ENCODE measurements at regions not wholly inside any gene's neighbourhood (a gene's known extent, or its start where the extent isn't known, plus 50 kb on each side); places are given as distances from the start of the nearest gene placed in this dataset.
"Not testable (repeated sequence)": the region's sequence is repeated elsewhere in the genome, so short reads cannot be mapped to it uniquely, and the experiment has no call there.

DNA sequence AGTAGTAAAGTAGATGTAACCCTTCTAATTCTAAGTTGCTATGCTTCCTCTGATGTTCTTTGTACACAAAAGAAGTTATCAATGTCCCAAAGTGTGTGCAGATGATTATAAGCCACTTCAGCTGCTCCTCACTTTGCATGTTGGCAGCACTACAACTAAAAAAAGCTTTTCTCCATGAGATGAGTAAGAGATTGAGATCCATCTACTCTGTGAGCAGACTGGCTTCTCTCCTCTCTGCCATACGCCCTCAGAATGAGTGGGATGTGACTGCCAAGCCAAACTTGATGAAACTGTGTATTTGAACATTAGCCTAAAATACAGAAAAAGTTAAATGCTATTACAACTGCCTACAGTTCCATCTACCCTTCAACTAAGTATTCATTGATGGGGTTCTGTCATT, 102.9 kb upstream of the ETV1 start:
- no peak overlapping the region for H3K4me3 Mint-ChIP-seq
- H3K9me3 Mint-ChIP-seq, result peaks cover 4% of the 10 kb centered on the region
- no peak for DNase-seq
- no peaks in the 10 kb centered on the region for H3K36me3 Mint-ChIP-seq (ENCODE audit: insufficient read depth)
- no peak for ATAC-seq
- H3K4me1 Mint-ChIP-seq (ENCODE audit: low read depth), result no peaks in the 10 kb centered on the region
- no peaks in the 10 kb centered on the region for H3K27me3 Mint-ChIP-seq (ENCODE audit: low read depth)

DNA sequence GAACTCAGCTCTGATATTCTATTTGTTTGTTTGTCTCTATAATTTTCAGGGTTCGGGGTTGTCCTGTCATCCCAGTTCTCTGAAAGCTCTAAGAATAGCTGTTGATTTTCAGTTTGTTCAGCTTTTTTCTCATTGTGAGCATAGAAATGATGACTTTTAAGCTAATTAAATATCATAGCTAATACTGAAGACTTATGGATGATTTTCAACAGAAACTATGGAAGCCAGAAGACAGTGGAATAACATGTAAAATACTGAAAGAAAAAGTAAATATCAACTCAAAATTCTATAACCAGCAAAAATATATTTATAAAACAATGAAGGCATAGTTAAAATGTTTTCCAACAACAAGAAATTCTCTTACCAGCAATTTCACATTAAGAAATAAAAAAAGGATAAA, 96.4 kb upstream of the ETV1 start:
- no peaks in the 10 kb centered on the region for H3K36me3 Mint-ChIP-seq (ENCODE audit: insufficient read depth)
- H3K4me1 Mint-ChIP-seq (ENCODE audit: low read depth), result no peaks in the 10 kb centered on the region
- no peaks in the 10 kb centered on the region for H3K27me3 Mint-ChIP-seq (ENCODE audit: low read depth)
- ATAC-seq (no peak), DNase-seq (no peak)
- no peak overlapping the region for H3K4me3 Mint-ChIP-seq
- H3K9me3 Mint-ChIP-seq, result peaks cover 21% of the 10 kb centered on the region

DNA sequence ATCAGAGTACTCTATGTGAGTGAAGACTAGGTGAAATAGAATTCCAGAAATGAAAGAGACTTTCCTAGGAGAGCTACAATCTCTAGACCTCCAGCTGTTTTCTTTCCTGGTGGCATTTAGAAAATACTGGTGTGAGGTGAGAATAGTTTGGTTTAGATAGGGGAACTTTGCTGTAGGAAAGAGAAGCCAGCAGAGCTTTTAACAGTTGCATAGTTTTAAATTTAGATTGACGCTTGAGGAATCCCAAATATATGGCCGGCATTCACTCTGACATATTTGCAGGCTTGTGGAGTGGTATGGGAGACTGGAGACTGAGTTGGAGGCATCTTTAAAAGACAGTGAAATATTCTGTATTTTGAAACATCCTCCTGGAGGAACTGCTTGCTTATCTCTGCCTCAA, 94.3 kb upstream of the ETV1 start:
- DNase-seq (no peak), ATAC-seq (no peak)
- no peaks in the 10 kb centered on the region for H3K27me3 Mint-ChIP-seq (ENCODE audit: low read depth)
- peaks cover 21% of the 10 kb centered on the region for H3K9me3 Mint-ChIP-seq
- no peak overlapping the region for H3K4me3 Mint-ChIP-seq
- H3K36me3 Mint-ChIP-seq (ENCODE audit: insufficient read depth), result no peaks in the 10 kb centered on the region
- H3K4me1 Mint-ChIP-seq (ENCODE audit: low read depth), result no peaks in the 10 kb centered on the region

DNA sequence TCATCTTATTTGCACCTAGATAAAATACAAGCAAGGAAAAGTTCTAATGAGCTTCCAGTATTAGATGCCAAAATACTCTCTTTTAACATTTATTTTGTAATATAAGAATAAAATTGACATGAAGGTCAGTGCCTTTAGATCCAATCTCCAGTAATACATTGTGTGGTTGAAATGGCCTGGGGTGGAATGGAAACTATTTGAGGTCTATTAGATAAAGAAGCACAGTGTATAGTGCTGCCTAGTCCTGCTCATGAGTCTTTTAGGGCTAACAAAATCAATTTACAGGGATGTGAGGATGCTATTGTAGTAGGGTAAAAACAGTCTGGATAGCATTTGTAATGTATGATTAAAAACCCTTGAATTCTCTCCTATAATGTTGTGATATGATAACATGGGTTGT, 84.5 kb upstream of the ETV1 start:
- H3K27me3 Mint-ChIP-seq (ENCODE audit: low read depth), result no peaks in the 10 kb centered on the region
- no peaks in the 10 kb centered on the region for H3K9me3 Mint-ChIP-seq
- no peak for ATAC-seq

DNA sequence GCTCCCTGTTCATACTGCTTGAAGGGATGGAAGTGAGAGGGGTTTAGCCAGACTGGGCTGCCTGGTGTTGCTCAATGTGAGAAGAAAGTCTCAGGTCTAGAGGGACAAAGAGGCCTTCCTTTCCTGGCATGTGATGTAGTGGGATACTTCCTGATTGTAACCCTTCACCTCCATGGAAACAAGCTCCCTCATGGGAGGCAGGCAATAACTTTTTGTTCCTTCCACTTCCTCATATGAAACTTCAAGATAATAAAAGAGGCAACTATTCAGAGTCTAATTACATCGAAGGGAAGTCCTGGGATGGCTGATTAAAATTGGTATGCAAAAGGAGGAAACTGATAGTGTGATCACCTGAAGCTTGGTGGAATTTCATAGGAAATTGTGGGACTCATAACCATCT, 84.1 kb upstream of the ETV1 start:
- DNase-seq, result no peak
- Mint-ChIP-seq H3K4me3 (no peak overlapping the region), H3K36me3 (ENCODE audit: insufficient read depth) (no peaks in the 10 kb centered on the region), H3K9me3 (no peaks in the 10 kb centered on the region), H3K4me1 (ENCODE audit: low read depth) (no peaks in the 10 kb centered on the region), H3K27me3 (ENCODE audit: low read depth) (no peaks in the 10 kb centered on the region)
- ATAC-seq, result no peak

More for the DNA sequence above, 84.5 kb upstream of the ETV1 start:
- no peaks in the 10 kb centered on the region for H3K4me1 Mint-ChIP-seq (ENCODE audit: low read depth)
- H3K4me3 Mint-ChIP-seq, result no peak overlapping the region
- DNase-seq, result no peak
- no peaks in the 10 kb centered on the region for H3K36me3 Mint-ChIP-seq (ENCODE audit: insufficient read depth)

DNA sequence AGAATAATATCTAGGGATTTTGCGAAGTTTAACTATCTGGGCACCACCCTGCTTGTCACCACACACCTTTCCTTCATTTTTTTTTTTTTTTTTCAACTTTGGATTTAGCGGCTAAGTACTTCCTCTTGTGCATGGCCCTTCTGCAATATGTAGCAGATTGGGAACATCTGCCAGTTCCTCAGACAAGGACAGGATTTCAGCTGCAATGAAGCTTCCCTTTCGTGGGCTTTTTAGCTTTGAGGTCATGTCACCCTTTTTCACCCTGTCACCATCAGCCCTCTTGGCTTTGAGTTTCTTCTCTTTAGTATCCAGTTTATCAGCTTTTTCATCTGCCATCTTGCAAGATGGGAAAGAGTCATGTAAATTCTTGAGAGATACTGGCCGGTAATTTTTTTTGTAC, 81.6 kb upstream of the ETV1 start:
- Mint-ChIP-seq H3K4me1 (ENCODE audit: low read depth) (no peaks in the 10 kb centered on the region), H3K27me3 (ENCODE audit: low read depth) (no peaks in the 10 kb centered on the region), H3K36me3 (ENCODE audit: insufficient read depth) (no peaks in the 10 kb centered on the region), H3K9me3 (peaks cover 4% of the 10 kb centered on the region), H3K4me3 (no peak overlapping the region)
- DNase-seq (no peak), ATAC-seq (no peak)

DNA sequence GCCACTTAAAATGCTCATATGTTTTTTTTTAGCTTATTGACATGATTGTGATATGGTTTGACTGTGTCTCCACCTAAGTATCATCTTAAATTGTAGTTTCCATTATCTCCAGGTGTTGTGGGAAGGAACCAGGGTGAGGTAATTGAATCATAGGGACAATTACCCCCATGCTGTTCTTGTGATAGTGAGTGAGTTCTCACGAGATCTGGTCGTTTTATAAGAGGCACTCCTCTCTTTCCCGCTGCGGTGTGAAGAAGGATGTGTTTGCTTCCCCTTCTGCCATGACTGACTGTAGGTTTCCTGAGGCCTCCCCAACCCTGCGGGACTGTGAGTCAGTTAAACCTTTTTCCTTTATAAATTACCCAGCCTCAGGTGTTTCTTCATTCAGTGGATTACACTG, 80.5 kb upstream of the ETV1 start:
- H3K9me3 Mint-ChIP-seq, result peaks cover 4% of the 10 kb centered on the region

DNA sequence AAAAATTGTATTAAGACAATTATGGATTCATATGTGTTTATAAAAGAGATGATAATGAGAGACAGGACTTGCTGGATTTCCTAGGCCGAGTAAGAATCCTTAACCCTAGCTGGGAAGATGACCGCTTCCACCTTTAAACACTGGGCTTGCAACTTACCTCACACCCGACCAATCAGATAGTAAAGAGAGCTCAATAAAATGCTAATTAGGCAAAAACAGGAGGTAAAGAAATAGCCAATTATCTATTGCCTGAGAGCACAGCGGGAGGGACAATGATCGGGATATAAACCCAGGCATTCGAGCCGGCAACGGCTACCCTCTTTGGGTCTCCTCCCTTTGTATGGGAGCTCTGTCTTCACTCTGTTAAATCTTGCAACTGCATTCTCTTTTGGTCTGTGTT, 77.3 kb upstream of the ETV1 start:
- not testable (repeated sequence) for H3K27me3 Mint-ChIP-seq (ENCODE audit: low read depth); ATAC-seq; DNase-seq; H3K4me3 Mint-ChIP-seq; H3K36me3 Mint-ChIP-seq (ENCODE audit: insufficient read depth); H3K4me1 Mint-ChIP-seq (ENCODE audit: low read depth); H3K9me3 Mint-ChIP-seq

More for the DNA sequence above, 80.5 kb upstream of the ETV1 start:
- Mint-ChIP-seq H3K27me3 (ENCODE audit: low read depth) (no peaks in the 10 kb centered on the region), H3K4me1 (ENCODE audit: low read depth) (no peaks in the 10 kb centered on the region), H3K4me3 (no peak overlapping the region), H3K36me3 (ENCODE audit: insufficient read depth) (no peaks in the 10 kb centered on the region)
- DNase-seq (no peak), ATAC-seq (no peak)

DNA sequence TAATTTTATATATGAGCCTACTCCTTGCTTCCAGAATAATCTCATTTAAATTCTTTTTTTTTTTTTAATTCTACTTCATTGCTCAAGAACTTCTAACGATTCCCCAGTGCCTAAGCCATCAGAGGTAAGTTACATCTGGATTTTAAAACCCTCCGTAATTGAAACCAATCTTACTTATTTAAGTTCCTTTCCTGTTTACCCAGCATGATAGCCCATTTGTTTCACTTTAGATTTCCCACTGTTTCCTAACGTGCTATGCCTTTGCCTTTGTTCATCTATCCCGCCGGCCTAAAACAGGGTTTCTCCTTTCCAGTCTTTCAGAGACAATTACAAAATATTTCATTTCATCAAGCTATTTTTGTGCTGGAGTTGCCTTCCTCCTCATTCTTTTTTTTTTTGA, 75.8 kb upstream of the ETV1 start:
- DNase-seq (no peak), ATAC-seq (no peak)
- Mint-ChIP-seq H3K36me3 (ENCODE audit: insufficient read depth) (no peaks in the 10 kb centered on the region), H3K27me3 (ENCODE audit: low read depth) (no peaks in the 10 kb centered on the region), H3K4me3 (no peak overlapping the region), H3K4me1 (ENCODE audit: low read depth) (no peaks in the 10 kb centered on the region), H3K9me3 (peaks cover 4% of the 10 kb centered on the region)

DNA sequence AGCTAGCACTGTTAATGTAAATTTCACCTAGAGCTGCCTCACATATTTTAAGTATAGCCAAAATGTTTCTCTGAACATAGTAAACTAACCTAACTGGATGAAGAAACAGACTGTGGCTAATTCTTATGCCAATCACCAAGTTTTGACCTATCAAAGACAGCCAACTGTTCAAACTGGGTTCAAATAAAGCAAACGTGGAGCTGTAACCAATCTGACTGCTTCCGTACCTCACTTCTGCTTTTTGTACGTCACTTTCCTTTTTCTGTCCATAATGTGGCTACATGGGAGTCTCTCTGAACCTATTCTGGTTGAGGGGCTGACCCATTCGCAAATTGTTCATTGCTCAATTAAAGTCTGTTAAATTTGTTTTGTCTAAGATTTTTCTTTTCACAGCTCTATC, 66.3 kb upstream of the ETV1 start:
- H3K4me1 Mint-ChIP-seq (ENCODE audit: low read depth), result no peaks in the 10 kb centered on the region
- H3K4me3 Mint-ChIP-seq, result no peak overlapping the region
- no peaks in the 10 kb centered on the region for H3K9me3 Mint-ChIP-seq
- ATAC-seq (no peak), DNase-seq (no peak)
- no peaks in the 10 kb centered on the region for H3K36me3 Mint-ChIP-seq (ENCODE audit: insufficient read depth)
- no peaks in the 10 kb centered on the region for H3K27me3 Mint-ChIP-seq (ENCODE audit: low read depth)

DNA sequence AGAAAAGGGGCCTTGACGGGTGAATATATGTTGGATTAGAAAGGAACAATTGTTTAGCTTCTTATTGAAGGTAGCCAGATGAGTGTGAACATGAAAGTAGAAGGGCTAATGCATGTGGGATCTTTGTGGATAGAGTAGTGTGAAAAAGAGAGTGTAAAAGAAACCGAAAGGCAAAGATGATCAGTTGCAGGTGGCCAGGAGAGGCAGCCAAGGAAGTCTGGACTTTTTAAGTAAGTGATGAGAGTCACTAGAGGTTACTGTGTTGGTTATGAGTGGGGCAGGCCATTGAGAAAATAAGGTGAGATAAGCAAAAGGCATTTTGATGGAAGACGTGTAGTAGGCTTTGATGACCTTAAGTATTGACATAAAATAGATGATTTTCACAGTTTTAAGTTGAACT, 64.7 kb upstream of the ETV1 start:
- no peak overlapping the region for H3K4me3 Mint-ChIP-seq
- no peaks in the 10 kb centered on the region for H3K9me3 Mint-ChIP-seq
- H3K27me3 Mint-ChIP-seq (ENCODE audit: low read depth), result no peaks in the 10 kb centered on the region
- H3K36me3 Mint-ChIP-seq (ENCODE audit: insufficient read depth), result no peaks in the 10 kb centered on the region
- ATAC-seq (no peak), DNase-seq (no peak)
- no peaks in the 10 kb centered on the region for H3K4me1 Mint-ChIP-seq (ENCODE audit: low read depth)

DNA sequence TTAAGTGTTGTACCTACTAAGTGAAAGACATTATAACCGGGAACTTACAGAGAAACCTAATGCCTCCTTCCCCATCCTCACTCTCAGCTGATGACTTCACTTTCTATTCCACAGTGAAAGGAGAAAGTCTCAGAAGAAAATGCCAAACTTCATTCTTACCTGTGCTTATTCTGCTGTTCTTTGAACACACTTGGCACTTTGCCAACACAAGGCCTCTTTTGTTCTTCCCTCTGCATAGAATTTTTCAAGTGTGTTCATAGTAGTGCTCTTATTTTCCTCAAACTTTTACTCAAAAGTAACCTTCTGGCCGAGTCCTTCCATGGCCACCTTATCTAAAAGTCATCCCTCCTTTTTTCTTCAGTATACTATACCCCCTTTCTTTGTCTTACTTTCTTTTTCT, 59.4 kb upstream of the ETV1 start:
- Mint-ChIP-seq H3K9me3 (peaks cover 4% of the 10 kb centered on the region), H3K4me3 (no peak overlapping the region), H3K36me3 (ENCODE audit: insufficient read depth) (no peaks in the 10 kb centered on the region), H3K27me3 (ENCODE audit: low read depth) (no peaks in the 10 kb centered on the region), H3K4me1 (ENCODE audit: low read depth) (no peaks in the 10 kb centered on the region)
- ATAC-seq, result no peak
- DNase-seq, result no peak

DNA sequence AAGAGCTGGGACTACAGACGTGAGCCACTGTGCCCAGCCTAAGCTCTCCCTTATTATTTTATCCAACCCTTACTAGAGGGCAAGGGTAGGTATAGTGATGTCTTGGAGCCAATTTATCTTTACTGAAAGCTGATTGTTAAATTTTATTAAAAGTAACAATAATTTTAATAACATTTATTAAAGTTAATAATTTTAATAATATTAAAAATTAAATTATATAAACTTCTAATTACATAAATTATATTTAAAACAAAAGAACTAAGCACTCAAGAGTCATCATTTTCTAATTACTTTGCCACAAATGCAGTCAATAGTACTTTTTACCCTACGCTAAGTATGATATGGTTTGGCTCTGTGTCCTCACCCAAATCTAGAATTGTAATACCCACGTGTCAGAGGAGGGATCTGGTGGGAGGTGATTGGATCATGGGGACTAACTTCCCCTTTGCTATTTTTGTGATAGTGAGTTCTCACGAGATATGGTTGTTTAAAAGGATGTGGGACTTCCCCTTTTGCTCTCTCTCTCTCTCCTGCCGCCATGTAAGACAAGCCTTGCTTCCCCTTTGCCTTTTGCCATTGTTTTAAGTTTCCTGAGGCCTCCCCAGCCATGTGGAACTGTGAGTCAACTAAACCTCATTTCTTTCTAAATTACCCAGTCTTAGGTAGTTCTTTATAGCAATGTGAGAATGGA, 58.4 kb upstream of the ETV1 start:
- Mint-ChIP-seq H3K9me3 (peaks cover 4% of the 10 kb centered on the region), H3K36me3 (ENCODE audit: insufficient read depth) (no peaks in the 10 kb centered on the region), H3K4me3 (no peak overlapping the region), H3K4me1 (ENCODE audit: low read depth) (no peaks in the 10 kb centered on the region), H3K27me3 (ENCODE audit: low read depth) (no peaks in the 10 kb centered on the region)
- DNase-seq (no peak), ATAC-seq (peak in 1 of 2 donors; percentile 34)

DNA sequence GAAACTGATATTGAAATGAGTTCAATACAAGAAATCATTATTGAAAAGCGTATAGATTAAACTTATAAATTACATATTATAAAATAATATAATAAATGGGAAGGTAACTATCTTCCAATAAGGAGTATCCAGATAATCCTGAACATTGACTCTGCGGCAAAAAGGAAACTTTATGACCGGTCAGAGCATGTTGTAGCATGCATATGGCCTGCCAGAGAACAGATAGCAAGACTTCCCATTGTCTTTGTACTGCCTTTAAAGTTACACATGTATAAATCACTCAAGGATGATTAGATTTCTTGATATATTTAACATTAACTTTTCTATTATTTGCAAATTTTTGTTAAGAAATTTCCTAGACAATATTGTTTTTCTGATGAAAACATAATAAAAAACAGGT, 56.2 kb upstream of the ETV1 start:
- no peak for DNase-seq
- H3K9me3 Mint-ChIP-seq, result peaks cover 4% of the 10 kb centered on the region
- no peak overlapping the region for H3K4me3 Mint-ChIP-seq
- H3K36me3 Mint-ChIP-seq (ENCODE audit: insufficient read depth), result no peaks in the 10 kb centered on the region
- no peak for ATAC-seq
- no peaks in the 10 kb centered on the region for H3K4me1 Mint-ChIP-seq (ENCODE audit: low read depth)
- H3K27me3 Mint-ChIP-seq (ENCODE audit: low read depth), result no peaks in the 10 kb centered on the region

DNA sequence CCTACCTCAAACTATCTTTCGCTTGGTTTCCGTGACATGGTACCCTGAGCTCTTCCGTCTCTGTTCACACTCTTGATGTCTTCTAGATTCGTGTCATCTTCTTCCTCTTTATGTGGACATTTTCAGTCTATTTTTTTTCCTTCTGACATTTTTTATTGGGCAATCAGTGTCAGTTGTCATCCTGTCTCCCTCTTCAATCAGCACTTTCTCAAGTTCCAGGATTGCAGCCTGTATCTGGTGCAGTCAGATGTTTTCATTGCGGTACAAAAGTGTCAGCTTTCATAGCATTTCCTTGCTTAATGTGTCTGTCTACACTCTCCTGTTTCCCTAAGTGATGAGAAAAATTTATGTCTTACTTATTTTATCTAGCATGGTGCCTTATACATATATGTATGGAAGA, 51.1 kb upstream of the ETV1 start:
- Mint-ChIP-seq H3K4me3 (no peak overlapping the region), H3K36me3 (ENCODE audit: insufficient read depth) (no peaks in the 10 kb centered on the region), H3K4me1 (ENCODE audit: low read depth) (no peaks in the 10 kb centered on the region), H3K9me3 (no peaks in the 10 kb centered on the region), H3K27me3 (ENCODE audit: low read depth) (no peaks in the 10 kb centered on the region)
- DNase-seq (no peak), ATAC-seq (no peak)
